ENCODE measurements at regions not wholly inside any gene's neighbourhood (a gene's known extent, or its start where the extent isn't known, plus 50 kb on each side); places are given as distances from the start of the nearest gene placed in this dataset.
"Not testable (repeated sequence)": the region's sequence is repeated elsewhere in the genome, so short reads cannot be mapped to it uniquely, and the experiment has no call there.

DNA sequence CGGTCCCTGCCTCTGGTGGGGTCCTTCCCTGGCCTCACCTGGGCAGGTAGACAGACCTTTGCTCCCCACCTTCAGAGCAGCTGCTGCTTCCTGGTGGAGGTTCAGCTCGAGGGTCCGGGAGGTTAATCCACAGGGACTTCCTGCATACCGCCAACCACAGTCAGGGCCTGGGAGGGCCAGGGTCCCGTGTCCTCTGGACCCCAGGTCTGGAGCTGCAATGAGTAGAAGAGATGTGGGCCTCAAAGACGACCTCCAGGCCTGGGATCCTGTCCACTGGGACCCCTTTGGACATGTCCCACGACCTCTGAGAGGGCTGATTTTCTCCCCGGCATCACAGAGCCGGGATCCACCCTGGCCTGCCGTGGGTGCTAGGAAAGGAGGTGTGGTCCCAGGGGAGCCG lies 223.3 kb upstream of the TCERG1L start:
- no peak for DNase-seq

DNA sequence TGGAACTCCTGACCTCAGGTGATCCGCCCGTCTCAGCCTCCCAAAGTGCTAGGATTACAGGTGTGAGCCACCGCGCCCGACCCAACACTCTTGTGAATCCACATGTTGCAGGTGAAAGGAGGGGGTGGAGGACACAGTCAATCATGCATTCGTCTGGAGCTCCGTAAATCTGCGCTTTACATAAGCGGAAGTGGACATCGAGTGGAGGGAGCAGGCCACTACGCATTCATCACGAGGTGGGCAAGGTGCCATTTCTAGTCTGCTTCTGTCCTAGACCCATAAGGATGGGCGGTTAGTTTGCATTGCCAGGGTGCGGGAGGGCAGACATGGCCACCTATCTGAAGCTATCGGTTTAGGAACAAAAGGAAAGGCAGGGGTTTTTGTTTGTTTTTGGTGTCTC lies 225.2 kb upstream of the TCERG1L start:
- DNase-seq: no peak

DNA sequence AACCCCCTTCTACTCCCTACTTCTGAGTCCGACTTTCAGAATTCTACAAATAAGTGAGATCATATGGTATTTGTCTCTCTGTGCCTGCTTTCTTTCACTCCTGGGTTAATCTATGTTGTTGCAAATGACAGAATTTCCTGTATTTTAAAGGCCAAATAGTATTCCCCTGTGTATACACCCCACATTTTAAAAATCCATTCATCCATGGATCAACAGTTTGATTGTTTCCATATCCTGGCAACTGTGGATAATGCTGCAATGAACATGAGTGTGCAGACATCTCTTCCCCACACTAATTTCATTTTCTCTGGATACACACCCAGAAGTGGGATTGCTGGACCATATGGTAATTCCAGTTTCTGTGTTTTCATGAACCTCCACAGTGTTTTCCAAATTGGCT lies 225.8 kb upstream of the TCERG1L start:
- no peak for DNase-seq

DNA sequence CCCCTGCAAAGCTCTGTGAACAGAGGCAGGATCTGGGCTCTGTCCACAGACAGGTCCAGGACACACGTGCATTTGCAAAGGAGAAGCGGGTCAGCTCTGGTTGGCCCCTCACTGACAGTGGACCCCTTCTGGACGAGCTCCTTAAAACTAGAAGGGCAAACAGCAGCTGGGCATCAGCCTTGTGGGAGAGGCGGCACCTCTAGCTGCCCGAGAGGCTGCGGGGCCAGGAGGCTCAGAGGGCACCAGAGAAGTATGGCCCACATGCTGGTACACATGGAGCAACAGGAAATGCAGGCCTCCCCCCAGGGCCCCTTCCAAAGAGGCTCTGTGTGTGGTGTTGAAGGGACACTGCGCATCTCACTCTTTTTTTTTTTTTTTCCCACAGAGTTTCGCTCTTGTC lies 233.0 kb upstream of the TCERG1L start:
- DNase-seq: no peak

DNA sequence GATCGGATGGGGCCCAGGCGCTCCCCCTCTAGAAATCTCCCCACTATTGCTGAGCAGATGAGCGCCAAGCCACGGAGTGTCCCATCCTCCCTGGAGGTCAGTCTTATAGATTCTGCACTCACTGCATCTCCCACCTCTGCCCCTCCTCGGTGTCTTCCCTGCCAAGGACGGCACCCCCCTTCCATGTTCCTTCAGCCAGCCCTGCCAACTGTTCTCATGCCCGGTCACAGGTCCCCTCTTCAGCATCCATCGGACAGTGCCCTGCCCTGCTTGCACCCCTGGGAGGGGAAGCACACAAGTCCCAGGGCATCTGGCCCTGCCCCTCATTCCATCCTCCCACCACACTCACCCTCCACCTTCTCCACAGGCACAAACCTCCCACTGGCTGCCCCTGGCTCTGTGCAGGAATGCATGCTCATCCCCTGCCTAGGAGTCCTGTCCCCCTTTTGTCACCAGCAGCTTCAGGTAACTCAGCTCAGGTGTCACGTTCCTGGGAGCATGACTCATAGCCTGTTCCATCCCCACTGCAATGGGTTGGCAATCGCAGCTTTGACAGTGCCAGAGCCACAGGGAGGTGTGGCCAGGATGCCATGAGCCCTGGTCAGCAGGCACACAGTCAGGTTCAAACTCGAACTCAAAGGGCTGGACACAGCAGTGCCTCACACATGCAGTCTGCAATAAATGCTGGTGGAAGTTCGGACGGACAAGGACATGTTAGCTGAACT lies 234.7 kb upstream of the TCERG1L start:
- DNase-seq: no peak

DNA sequence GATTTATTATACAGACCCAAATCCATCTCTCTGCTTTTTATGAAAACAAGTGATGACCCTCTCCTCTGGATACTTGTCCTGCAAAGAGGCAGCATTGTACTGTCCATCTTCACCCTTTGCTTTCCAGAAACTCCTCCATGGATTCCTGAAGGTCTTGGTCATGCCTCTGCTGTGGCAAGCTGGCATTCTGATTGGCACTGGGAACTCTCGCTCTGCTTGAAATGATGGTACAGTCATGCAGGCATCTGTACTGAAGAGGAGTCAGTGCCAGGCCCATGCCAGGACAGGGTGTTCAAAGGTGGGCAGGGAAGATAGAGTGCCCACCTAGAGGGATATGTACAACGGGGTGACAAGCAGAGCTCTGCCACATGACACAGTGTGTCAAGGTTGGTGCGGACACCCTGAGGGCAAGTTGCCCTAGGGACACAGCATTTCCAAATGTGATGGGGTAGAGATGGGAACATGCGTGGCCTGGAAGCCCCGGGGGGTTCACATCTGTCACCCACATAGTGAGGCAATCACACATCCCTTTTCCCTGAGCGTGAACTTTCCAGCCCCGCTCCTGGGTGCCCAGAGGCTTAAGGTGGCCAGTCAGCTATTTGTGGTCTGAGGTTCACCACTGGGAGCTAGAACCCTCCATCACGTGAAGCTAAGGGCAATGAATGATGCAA lies 235.7 kb upstream of the TCERG1L start:
- DNase-seq: no peak

DNA sequence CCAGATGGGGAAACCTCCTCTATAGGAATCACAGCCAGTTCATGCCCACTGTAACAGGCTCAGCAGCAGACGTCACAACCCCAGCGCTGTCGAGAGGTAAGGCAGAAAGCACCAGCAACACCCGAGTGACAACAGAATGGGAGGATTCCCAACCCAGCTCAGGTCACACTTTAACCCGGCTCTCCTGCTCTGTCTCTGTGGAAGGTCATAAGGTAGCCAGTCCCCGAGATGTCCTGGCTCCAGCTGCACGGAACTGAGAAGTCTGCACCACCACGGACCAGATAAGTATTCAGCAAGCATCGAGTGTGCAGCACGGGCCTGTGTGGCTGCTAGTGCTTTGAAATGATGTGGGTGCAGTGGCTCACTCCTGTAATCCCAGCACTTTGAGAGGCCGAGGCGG lies 236.7 kb upstream of the TCERG1L start:
- no peak for DNase-seq

DNA sequence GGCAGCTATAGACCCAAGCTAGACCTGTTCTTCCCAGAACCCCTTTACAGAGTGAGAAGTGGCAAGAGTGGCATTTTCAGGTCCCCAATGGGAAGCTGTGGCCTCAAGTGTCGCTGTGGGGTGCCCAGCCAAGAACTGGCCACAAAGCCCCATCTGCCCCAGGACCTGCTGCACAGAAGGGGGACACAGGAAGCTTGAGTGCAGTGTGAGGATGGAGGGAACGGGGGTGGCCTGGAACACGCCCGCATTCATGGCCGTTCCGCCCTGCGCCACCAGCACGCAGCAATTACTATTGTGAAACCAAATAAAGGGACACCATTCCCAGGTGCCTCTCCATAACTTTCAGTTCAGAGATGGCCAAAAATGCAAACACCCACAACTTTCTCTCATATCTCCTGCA lies 237.6 kb upstream of the TCERG1L start:
- no peak for DNase-seq

DNA sequence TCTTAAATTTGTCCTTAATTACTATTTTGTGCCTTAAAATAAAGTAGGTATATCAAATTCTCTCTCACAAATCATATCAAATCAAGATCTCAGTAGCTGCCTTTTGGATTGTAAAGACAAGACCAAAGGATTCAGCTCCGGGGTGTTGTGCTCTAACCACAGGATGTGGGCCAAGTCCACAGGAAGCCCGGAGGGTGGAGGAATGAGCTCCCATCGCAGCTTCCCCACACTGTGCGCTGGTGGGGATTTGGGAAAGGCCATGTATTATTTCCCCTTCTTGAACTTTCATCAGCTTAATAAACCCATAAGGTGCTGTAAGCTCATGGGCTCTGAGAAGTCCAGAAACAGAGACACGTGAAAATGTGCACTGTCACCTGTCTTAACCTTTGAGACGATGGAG lies 241.6 kb upstream of the TCERG1L start:
- DNase-seq: no peak

DNA sequence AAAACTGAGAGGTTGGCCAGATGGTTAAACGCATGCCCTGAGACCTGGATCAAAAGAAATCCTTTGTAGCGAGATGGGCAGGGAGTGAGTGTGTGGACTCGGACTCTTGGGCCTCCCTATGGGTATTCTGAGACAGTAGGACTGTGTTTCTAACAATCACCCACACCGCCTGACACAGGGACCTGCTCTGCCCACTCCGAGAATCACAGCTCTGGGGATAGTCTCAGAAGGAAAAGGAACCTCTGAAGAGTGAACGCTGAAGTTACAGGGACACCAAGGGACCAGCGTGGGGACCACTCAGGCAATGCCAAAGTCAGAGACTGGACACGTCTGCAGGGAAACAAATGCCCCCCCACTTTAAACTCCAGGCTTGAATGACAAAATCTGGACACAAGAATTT lies 242.1 kb upstream of the TCERG1L start:
- DNase-seq: no peak

DNA sequence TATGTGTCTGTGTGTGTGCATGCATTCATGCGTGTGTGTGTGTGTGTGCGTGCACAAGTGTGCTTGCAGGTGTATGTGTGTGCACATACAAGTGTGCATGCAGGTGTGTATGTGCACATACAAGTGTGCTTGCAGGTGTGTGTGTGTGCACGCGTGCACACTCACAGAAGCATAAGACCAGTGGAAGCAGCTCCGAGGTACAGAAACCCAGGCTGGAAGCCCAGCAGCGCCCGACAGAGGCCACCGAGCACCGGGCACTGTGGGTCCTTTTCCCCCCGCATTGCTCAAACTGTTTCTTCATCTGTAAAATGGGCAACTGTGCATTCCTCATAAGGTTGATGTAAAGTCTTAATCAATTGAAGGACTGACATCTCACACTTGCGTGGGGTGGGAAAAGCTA lies 243.3 kb upstream of the TCERG1L start:
- no peak for DNase-seq

DNA sequence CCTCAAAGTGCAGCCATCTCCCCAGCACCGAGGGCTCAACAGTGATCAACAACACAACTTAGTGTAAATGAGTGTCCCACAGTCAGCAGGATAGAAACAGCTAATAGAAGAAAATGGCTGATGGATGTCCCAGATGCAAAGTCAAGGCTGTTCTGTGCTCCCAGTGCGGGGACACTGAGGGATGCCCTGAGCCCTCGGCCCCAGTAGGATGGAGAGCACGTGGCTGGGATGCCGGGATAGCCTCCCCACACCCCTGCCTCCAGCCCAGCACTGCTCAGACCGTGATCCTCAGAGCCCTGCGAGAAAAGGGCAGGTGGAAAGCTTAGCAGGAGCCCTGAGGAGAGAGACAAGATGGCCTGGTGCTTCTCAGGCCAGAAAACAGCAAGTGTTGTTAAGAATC lies 243.9 kb upstream of the TCERG1L start:
- DNase-seq: no peak

DNA sequence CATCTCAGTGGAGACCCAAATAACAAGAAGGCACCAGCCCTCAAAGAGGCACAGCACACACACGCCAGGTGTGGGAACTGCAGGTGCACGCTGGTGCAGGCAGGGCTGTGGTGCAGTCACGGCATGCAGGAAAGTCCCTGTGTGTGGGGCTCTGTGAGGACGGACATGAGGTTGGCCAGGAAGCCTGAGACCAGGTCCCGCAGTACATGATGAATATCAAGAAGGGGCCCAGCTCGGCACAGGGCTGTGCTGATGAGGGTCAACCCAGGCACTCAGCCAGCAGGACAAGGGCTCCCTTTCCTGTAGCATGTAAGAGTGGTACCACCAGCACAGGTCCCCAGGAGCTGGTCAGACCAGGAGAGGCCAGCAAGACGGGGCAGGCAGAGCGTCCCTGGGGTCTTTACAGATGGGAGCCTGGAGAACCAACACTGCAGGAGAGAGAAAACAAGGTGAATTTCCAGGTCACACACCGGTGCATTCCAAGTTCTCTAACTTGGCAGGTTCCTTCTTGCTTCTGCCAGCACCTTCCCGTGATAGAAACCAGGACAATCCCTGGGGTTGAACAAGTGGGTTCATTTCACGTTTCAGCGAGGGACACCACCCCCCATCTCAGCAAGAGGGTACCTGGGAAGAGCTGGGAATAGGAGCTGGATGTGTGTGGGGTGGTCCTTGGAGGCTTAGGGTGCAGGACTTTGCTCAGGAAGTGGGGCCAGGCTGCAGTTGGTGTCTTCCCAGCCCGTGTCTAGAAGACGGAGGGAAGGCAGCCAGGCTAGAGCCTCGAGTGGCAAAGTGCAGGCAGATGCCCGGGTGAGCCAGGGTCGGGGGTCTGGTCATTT lies 244.8 kb upstream of the TCERG1L start:
- DNase-seq: no peak

DNA sequence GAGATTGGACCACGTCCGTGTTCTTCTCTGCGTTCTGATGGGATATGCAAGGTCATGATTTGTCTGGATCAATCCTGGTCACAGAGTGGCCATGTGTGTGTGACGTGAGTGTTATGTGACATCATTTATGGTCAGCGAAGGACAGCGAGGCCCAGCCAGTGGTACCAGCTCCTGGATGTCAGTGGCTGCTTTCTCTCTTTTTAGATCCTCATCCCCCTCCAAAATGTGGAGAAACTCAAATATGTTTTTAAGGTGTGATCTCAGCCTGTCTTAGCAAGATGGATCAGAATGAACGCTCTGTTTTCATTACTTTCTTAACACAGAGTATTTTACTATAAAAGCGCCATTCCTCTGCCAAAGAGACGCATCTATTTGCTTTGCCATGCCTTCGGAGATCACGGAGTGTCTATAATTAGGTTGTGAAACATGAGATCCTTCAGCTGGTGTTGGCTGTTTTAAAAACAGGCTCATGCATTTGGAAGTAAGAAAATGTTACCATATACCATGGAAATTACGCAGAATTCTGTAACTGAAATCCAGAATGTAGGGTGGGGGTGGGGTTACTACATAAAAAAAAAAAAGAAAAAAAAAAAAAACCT lies 245.5 kb upstream of the TCERG1L start:
- no peak for DNase-seq

DNA sequence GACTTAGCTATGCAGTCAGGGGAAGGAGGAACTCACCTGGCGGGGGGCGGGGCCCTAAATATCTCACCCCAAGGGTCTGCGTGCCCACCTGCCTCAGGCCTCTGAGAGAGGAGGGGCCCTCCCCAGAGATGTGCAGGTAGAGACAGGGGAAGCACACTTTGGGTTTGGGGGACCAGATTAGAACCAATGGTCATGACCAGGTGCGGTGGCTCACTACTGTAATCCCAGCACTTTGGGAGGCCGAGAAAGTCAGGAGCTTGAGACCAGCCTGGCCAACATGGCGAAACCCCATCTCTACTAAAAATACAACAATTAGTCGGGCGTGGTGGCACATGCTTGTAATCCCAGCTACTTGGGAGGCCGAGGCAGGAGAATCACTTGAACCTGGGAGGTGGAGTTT lies 246.4 kb upstream of the TCERG1L start:
- DNase-seq: not testable (repeated sequence)

DNA sequence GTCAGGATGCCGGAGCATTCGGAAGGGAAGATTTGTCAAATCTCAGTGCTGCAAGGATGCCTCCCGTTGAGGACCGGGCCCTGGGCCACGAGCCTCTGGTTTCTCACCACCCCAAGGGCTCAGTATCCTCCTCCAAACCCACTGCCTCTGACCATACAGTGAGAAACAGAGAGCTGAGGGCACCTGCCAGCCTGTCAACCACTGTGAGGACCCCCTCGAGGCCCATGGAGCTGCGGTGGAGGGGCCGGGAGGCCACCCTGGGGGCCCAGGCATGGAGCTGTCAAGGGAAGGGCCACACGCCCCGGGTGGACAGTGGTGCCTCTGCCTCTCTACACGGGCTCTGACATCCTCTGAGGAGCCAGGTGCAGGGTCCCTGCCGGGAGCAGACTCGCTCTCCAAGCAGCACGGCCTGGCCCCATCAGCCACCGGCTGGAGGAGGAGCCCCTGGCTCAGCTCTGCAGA lies 248.0 kb upstream of the TCERG1L start:
- no peak for DNase-seq

DNA sequence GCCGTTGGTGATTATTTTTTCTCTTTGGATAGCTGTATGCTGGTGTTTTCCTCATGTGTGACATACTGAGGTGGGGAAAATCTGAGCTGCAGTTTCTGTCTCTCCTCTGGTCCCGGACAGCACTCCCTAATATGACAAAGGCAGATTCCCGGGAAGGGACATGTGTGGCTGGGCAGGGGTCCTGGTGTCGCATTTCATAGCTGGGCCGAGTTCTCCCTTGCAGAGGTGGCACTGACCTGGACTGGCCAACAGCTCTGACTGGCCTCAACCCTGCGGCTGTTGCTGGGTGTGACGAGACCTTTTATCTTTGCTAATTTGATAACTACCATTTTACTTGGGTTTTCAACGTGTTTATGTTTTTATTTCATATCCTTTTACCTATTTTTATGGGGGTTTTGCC lies 248.6 kb upstream of the TCERG1L start:
- DNase-seq: no peak

DNA sequence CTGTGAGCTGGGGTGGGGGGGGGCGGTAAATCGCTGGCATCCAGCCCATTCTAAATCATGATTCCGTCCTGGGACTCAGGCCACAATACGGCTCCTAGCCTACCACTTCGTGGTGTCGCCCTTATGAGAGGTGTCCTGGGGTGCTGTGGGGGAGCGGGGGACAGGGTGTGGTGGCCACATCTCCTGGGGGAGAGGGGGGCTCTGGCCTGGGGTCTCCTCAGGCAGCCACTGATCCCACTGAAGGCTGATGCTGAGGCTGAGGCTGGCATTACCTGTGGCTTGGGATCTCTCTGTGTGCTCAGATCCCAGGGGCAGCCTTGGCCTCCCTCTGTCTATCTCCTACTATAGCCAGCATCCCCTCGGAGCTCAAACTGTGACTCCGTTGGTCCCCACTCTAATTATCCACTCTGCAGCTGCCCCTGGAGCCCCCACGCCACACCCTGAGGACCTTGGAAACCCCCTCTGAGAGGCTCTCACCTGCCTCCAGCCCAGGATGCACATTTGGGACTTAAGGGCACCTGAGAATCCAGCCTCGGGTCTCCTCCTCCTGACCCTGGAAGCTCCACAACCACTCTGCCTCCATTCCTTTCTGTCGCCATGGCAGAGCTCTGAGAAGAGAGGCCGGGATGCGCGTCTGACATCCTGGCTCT lies 249.3 kb upstream of the TCERG1L start:
- no peak for DNase-seq

DNA sequence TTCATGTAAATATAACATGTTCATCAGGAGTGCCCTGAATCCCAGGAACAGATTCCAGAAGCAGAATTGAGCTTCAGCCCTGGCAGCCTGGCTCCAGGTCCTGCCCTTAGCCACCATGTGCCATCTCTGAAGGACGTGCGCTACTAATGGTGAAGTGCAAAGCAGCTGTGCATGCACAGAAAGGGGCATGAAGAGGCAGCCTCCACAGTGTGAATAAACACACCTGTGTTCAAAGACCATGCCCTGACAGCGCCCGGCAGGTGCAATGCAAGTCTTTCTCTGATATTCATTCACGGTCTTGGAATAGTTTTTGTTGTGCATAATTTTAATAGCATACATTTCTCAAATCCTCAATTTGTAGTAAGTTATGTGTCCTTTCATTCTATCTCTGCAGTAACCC lies 250.4 kb upstream of the TCERG1L start:
- no peak for DNase-seq

DNA sequence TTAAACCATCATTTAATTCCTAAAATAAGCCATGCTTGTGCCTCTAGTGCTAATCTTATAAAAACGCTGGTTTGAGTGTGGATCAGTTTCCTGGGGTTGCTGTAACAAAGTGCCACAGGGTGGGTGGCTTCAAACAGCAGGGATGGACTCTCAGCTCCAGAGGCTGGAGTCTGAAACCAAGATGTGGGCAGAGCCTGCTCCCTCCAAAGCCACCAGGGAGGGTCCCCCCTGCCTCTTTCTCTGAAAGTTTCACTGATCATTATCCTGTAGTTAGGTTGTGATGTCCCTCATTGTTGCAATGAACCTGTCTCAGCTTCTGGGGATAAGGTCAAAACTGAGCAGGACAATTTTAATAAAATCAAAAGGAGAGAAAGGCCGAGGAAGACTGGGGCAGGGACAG lies 251.9 kb upstream of the TCERG1L start:
- DNase-seq: no peak

DNA sequence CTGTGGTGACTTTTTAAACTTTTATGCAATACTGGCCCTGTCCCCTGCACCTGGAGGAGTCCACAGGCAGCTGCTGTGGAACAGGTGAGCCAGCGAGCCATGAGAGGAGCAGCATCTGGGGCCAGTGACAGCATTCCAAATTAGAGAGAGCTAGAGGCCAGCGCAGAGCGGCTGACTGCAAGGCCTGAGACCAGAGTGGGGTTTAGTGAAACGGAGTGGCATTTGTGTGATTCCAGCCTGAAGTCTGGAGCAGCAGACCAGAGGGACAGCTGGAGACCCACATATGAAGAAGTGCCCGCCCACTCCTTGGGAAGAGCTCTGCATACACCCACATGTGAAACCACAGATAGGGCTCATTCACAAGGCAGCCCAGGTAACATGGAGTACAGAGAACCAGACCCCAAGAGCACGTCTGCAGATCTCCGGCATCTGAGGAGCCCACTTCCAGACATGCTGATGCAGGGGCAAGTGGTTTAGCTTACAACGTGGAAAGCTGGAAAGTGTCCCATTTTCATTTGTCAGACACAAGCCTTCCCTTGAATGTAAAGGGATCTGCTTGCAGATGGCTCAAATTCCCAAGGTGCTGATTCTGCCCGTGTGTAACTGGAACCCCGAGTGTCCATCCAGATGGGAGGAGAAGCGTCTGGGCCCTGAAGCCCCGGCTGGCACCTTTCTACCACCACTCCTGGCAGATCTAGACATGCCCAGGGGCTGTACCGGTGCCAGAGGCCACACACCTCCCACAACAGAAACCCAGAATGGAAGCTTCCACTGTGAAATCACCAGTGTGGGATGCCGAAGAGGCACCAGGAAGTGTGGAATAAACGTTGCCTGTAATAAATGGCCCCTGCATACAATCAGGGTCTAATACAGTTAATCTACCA lies 256.0 kb upstream of the TCERG1L start:
- DNase-seq: no peak

DNA sequence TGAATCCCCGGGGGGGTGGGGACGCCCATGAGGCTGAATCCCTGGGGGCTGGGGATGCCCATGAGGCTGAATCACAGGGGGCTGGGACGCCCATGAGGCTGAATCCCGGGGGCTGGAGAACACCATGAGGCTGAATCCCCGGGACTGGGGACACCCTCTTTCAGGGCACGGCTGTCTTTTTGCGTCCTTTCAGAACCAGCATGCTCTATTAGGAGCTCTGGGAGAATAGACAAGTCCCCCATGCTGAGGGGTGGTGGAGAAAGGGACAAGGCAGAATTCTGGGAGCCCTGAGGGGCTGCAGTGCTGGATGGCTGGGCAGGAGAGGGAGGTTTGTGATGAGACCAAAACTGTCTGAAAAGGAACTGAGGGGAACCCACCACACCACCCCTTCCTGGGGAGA lies 257.3 kb upstream of the TCERG1L start:
- DNase-seq: no peak
